ENCODE measurements at regions not wholly inside any gene's neighbourhood (a gene's known extent, or its start where the extent isn't known, plus 50 kb on each side); places are given as distances from the start of the nearest gene placed in this dataset.

- Mint-ChIP-seq H3K27me3 (ENCODE audit: insufficient read depth) (peaks cover 6% of the 10 kb centered on the region), H3K9me3 (peaks cover 6% of the 10 kb centered on the region), H3K4me3 (no peak overlapping the region)
Measured at GRCh38 chr3:102174312-102174712, 260.5 kb upstream of the ZPLD1 start.

GRCh38 chr3:102174832-102175374 lies 259.9 kb upstream of the ZPLD1 start:
- no peak overlapping the region for H3K27ac Mint-ChIP-seq
- peaks cover 6% of the 10 kb centered on the region for H3K9me3 Mint-ChIP-seq
- DNase-seq (ENCODE audit: low spot score) = no peak
- peaks cover 5% of the 10 kb centered on the region for H3K36me3 Mint-ChIP-seq (ENCODE audit: low read depth)
- H3K27me3 Mint-ChIP-seq (ENCODE audit: insufficient read depth) = peaks cover 6% of the 10 kb centered on the region
- H3K4me1 Mint-ChIP-seq (ENCODE audit: low read depth) = peaks cover 6% of the 10 kb centered on the region
- H3K4me3 Mint-ChIP-seq = no peak overlapping the region
- intact Hi-C loops (cut with micrococcal nuclease) = no loop called here

More at GRCh38 chr3:102174312-102174712, 260.5 kb upstream of the ZPLD1 start:
- DNase-seq (ENCODE audit: low spot score) = no peak
- H3K4me1 Mint-ChIP-seq (ENCODE audit: low read depth) = peaks cover under 1% of the 10 kb centered on the region
- intact Hi-C loops (cut with micrococcal nuclease) = no loop called here
- H3K27ac Mint-ChIP-seq = no peak overlapping the region
- peaks cover 6% of the 10 kb centered on the region for H3K36me3 Mint-ChIP-seq (ENCODE audit: low read depth)

GRCh38 chr3:102176333-102177050 lies 258.3 kb upstream of the ZPLD1 start:
- Mint-ChIP-seq H3K27me3 (ENCODE audit: insufficient read depth) (peaks cover 4% of the 10 kb centered on the region), H3K36me3 (ENCODE audit: low read depth) (peaks cover 3% of the 10 kb centered on the region), H3K9me3 (peaks cover 2% of the 10 kb centered on the region), H3K4me1 (ENCODE audit: low read depth) (peaks cover 6% of the 10 kb centered on the region), H3K27ac (no peak overlapping the region), H3K4me3 (no peak overlapping the region)
- DNase-seq (ENCODE audit: low spot score) = no peak
- intact Hi-C loops (cut with micrococcal nuclease) = no loop called here

- DNase-seq (ENCODE audit: low spot score) = no peak
- H3K4me1 Mint-ChIP-seq (ENCODE audit: low read depth) = peaks cover 6% of the 10 kb centered on the region
- intact Hi-C loops (cut with micrococcal nuclease) = no loop called here
- H3K4me3 Mint-ChIP-seq = no peak overlapping the region
- no peaks in the 10 kb centered on the region for H3K9me3 Mint-ChIP-seq
- H3K27ac Mint-ChIP-seq = no peak overlapping the region
- H3K36me3 Mint-ChIP-seq (ENCODE audit: low read depth) = peaks cover 3% of the 10 kb centered on the region
- no peaks in the 10 kb centered on the region for H3K27me3 Mint-ChIP-seq (ENCODE audit: insufficient read depth)
Measured at GRCh38 chr3:102177075-102177755, 257.6 kb upstream of the ZPLD1 start.

GRCh38 chr3:102178817-102179216 lies 256.0 kb upstream of the ZPLD1 start:
- peaks cover 6% of the 10 kb centered on the region for H3K4me1 Mint-ChIP-seq (ENCODE audit: low read depth)
- H3K27me3 Mint-ChIP-seq (ENCODE audit: insufficient read depth) = no peaks in the 10 kb centered on the region
- DNase-seq (ENCODE audit: low spot score) = no peak
- H3K9me3 Mint-ChIP-seq = no peaks in the 10 kb centered on the region
- peaks cover 3% of the 10 kb centered on the region for H3K36me3 Mint-ChIP-seq (ENCODE audit: low read depth)
- no peak overlapping the region for H3K4me3 Mint-ChIP-seq
- intact Hi-C loops (cut with micrococcal nuclease) = no loop called here
- H3K27ac Mint-ChIP-seq = no peak overlapping the region

- H3K27me3 Mint-ChIP-seq (ENCODE audit: insufficient read depth) = no peaks in the 10 kb centered on the region
- no peak overlapping the region for H3K27ac Mint-ChIP-seq
- peaks cover 6% of the 10 kb centered on the region for H3K4me1 Mint-ChIP-seq (ENCODE audit: low read depth)
- H3K4me3 Mint-ChIP-seq = no peak overlapping the region
- no peak for DNase-seq (ENCODE audit: low spot score)
- intact Hi-C loops (cut with micrococcal nuclease) = no loop called here
- no peaks in the 10 kb centered on the region for H3K9me3 Mint-ChIP-seq
- H3K36me3 Mint-ChIP-seq (ENCODE audit: low read depth) = peaks cover 3% of the 10 kb centered on the region
Measured at GRCh38 chr3:102179326-102180177, 255.3 kb upstream of the ZPLD1 start.

GRCh38 chr3:102180280-102180931 lies 254.4 kb upstream of the ZPLD1 start:
- Mint-ChIP-seq H3K4me1 (ENCODE audit: low read depth) (peaks cover 6% of the 10 kb centered on the region), H3K9me3 (no peaks in the 10 kb centered on the region), H3K36me3 (ENCODE audit: low read depth) (peaks cover 3% of the 10 kb centered on the region), H3K27me3 (ENCODE audit: insufficient read depth) (no peaks in the 10 kb centered on the region), H3K4me3 (no peak overlapping the region), H3K27ac (no peak overlapping the region)
- DNase-seq (ENCODE audit: low spot score) = no peak
- intact Hi-C loops (cut with micrococcal nuclease) = no loop called here

- H3K4me1 Mint-ChIP-seq (ENCODE audit: low read depth) = peaks cover 6% of the 10 kb centered on the region
- H3K36me3 Mint-ChIP-seq (ENCODE audit: low read depth) = peaks cover 3% of the 10 kb centered on the region
- no peak for DNase-seq (ENCODE audit: low spot score)
- no peaks in the 10 kb centered on the region for H3K9me3 Mint-ChIP-seq
- intact Hi-C loops (cut with micrococcal nuclease) = no loop called here
- H3K4me3 Mint-ChIP-seq = no peak overlapping the region
- no peaks in the 10 kb centered on the region for H3K27me3 Mint-ChIP-seq (ENCODE audit: insufficient read depth)
- no peak overlapping the region for H3K27ac Mint-ChIP-seq
Measured at GRCh38 chr3:102181175-102181920, 253.5 kb upstream of the ZPLD1 start.

- no peak for DNase-seq (ENCODE audit: low spot score)
- intact Hi-C loops (cut with micrococcal nuclease) = no loop called here
- peaks cover under 1% of the 10 kb centered on the region for H3K36me3 Mint-ChIP-seq (ENCODE audit: low read depth)
- H3K9me3 Mint-ChIP-seq = no peaks in the 10 kb centered on the region
- H3K27me3 Mint-ChIP-seq (ENCODE audit: insufficient read depth) = no peaks in the 10 kb centered on the region
- peaks cover 6% of the 10 kb centered on the region for H3K4me1 Mint-ChIP-seq (ENCODE audit: low read depth)
- H3K4me3 Mint-ChIP-seq = no peak overlapping the region
- no peak overlapping the region for H3K27ac Mint-ChIP-seq
Measured at GRCh38 chr3:102182162-102182561, 252.7 kb upstream of the ZPLD1 start.

GRCh38 chr3:102183186-102183585 lies 251.6 kb upstream of the ZPLD1 start:
- Mint-ChIP-seq H3K27me3 (ENCODE audit: insufficient read depth) (no peaks in the 10 kb centered on the region), H3K36me3 (ENCODE audit: low read depth) (no peaks in the 10 kb centered on the region), H3K27ac (no peak overlapping the region), H3K9me3 (no peaks in the 10 kb centered on the region), H3K4me1 (ENCODE audit: low read depth) (peaks cover 6% of the 10 kb centered on the region), H3K4me3 (no peak overlapping the region)
- intact Hi-C loops (cut with micrococcal nuclease) = no loop called here
- DNase-seq (ENCODE audit: low spot score) = no peak

GRCh38 chr3:102183623-102184022 lies 251.2 kb upstream of the ZPLD1 start:
- Mint-ChIP-seq H3K9me3 (no peaks in the 10 kb centered on the region), H3K27me3 (ENCODE audit: insufficient read depth) (no peaks in the 10 kb centered on the region), H3K27ac (no peak overlapping the region), H3K4me3 (no peak overlapping the region), H3K4me1 (ENCODE audit: low read depth) (peaks cover 6% of the 10 kb centered on the region), H3K36me3 (ENCODE audit: low read depth) (no peaks in the 10 kb centered on the region)
- DNase-seq (ENCODE audit: low spot score) = no peak
- intact Hi-C loops (cut with micrococcal nuclease) = no loop called here

GRCh38 chr3:102189541-102189940 lies 245.3 kb upstream of the ZPLD1 start:
- H3K4me1 Mint-ChIP-seq (ENCODE audit: low read depth) = peaks cover 7% of the 10 kb centered on the region
- H3K4me3 Mint-ChIP-seq = no peak overlapping the region
- H3K9me3 Mint-ChIP-seq = no peaks in the 10 kb centered on the region
- H3K36me3 Mint-ChIP-seq (ENCODE audit: low read depth) = peaks cover 2% of the 10 kb centered on the region
- no peaks in the 10 kb centered on the region for H3K27me3 Mint-ChIP-seq (ENCODE audit: insufficient read depth)
- H3K27ac Mint-ChIP-seq = no peak overlapping the region
- intact Hi-C loops (cut with micrococcal nuclease) = no loop called here
- no peak for DNase-seq (ENCODE audit: low spot score)

Measured in activated T-helper 1 cell treated with anti-CD3 and anti-CD28 coated beads, Interleukin-12 subunit alpha, Interleukin-12 subunit beta, Interleukin-2, Interleukin-4 antibody, amounts not matched to agents 30 ng/mL and 10 ng/mL and 1 ng/mL, durations not matched to agents 14 hours and 24 hours and 36 hours (primary cell).